Iris pigment epithelial cell (primary cell): ENCODE measurements at regions not wholly inside any gene's neighbourhood (a gene's known extent, or its start where the extent isn't known, plus 50 kb on each side); places are given as distances from the start of the nearest gene placed in this dataset.
"Not testable (repeated sequence)": the region's sequence is repeated elsewhere in the genome, so short reads cannot be mapped to it uniquely, and the experiment has no call there.

Experiments
- DNase-seq: peaks from one replicate; pipeline ENCODE4 v3.0.0-alpha.2; 2011; ENCODE audit warnings: low read depth

DNA sequence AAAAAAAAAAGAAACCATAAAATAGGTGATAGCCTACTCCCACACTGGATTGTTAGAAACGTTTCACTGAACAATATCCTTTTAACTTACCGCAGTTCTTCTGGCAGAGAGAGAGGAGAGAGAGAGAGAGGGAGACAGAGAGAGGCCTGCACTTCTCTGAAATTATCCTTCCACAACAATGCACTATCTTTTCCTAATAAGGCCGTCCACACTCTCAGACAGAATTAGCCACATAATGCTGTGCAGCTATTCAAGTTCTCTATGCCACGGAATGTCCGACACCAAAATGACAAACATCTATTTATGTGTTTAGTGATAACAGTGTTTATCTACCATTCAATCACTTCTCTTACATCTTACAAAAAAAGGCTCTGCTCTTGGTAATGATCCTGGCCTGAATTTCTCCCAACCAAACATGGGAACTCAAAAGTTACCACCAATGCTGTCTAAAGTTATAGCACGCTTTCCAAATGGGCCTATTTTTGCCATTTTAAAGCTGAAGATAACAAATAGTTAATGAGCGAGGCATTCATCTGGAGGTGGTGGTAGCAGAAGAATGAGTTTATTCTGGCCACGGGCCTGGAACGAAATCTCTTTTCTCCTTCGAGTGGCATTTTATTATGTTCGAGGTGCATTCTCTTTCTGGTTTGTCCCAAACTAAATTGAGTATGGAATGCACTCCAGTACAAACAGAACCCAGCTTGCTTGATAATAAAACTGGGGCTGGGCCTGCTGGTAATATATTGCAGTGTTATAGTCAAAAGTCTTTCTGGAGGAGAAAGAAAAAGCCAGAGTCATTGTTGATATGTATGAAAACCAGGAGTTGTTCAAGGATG lies 160.2 kb upstream of the SVIL start:
- DNase-seq = peak; percentile 19

DNA sequence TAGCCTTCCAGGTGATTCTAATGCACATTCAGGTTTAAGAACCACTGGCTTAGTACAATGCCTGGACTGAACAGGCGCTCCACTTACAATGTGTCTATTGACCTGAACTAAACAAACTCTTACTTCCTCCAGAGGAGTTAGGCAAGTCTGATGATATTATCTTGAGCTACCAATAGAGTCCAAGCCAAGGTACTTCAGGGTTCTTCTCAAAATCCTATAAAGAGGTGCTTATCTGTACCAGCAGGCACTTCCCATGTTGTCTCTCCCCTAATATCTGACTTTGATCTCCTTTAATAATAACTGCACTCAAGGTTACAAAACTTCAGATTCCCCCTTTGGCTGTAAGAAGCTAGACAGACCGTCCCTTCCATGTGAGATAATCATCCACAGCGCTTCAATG lies 157.0 kb upstream of the SVIL start:
- DNase-seq = no peak

DNA sequence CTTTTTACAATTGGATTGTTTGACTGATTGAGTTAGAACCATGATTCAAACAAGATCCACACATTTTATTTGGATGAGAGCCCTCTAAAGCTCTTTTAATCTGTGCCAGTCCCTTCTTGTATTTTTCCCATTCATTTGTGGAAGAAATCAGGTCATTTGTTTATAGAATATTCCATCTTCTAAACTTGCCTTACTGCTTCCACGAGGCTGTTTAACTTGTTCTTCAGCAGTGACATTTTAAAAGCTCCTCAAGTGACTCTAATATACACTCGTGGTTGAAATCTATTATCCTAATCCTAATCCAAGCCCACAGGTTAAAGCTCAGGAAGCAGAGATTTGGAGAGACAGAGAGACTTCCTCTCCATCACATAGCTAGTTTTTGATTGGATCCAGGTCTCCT lies 155.4 kb upstream of the SVIL start:
- DNase-seq = no peak

DNA sequence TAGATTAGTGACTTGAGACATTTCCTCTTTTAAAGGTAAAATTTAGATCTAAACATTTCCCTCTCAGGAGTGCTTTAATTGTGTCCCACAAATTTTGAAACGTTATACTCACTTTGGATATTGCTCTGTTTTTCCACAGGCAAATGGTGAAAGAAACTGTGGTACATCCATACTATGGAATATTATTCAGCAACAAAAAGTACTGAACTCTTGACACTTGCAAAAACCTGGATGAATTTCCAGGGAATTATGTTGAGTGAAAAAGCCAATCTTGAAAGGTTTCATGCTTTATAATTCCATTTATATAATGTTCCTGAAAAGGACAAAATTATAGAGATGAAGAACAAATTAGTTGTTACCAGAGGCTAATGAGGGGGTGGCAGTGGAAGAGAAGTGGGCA lies 153.3 kb upstream of the SVIL start:
- no peak for DNase-seq

DNA sequence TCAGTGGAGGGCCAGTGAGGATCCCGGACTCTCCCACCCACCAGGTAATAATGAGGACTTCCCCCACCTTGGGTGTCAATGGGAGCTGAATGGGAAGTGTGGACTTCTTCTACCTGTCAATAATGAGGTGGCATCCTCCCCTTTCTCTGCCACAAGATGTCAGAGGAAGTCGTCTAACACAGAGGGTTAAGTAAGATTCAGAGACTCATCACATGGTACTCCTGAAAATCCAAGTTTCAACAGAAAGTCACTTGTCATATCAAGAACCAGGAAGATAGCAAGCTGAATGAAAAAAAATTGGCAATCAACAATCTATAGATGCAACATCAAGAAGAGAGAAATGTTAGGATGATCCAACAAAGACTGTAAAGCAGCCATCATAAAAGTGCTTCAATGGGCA lies 150.9 kb upstream of the SVIL start:
- no peak for DNase-seq

DNA sequence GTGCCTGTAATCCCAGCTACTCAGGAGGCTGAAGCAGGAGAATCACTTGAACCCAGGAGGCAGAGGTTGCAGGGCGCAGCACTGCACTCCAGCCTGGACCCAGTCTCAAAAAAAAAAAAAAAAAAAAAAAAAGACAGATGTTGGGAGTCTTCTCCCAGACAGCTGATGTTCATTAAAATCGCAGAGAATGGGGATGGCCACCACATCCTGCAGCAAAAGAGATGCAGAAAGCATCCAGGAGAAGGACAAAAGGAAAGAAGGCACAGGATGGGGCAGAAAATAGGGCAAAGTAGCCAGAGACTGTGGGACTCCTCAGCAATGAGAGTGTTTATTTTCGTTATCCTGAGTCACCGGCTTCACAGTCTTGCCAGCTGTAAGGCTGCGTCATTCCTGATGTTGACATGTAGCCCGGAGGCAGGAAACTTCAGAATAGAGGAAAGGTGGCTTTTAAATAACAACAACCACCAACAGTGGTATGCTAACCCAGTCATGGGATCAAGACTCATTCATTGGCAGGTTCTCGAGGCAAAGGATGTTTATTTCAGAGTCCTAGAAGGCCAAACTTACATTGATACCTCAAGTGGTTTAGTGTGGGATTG lies 149.5 kb upstream of the SVIL start:
- DNase-seq = peak; percentile 100

DNA sequence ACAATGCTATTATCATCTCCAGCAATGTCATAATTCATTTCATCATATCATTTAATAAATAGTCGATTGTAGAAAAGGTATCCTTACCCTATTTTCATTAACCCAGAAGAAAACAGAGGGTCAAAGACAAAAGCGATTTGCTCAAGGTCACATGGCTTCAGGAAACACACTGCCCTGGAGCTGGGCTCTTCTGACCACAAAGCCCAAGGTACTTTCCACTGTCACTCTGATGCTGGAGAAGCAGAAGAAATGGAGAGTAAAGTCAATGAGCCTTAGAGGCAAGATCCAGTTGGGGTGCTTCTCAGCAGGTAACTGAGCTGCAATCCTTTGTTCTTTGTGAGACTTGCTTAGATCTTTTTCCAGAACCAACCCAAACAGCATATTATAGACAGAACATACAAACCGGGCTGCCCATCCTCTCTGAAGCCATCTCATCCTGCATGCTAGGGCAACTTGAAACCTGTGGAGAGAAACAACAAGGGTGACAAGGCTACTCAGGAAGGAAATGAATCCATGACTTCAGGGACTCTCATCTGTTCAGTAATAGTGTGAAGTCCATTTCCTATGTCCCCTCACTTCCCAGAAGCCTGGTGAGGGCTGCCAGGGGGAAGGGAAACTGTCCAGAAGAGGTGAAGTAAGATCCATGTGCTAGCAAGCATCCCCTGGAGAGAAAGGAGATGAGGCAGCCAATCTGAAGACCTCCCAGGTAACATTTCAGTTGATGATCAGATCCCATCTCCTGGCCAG lies 148.6 kb upstream of the SVIL start:
- DNase-seq = peak; percentile 64

DNA sequence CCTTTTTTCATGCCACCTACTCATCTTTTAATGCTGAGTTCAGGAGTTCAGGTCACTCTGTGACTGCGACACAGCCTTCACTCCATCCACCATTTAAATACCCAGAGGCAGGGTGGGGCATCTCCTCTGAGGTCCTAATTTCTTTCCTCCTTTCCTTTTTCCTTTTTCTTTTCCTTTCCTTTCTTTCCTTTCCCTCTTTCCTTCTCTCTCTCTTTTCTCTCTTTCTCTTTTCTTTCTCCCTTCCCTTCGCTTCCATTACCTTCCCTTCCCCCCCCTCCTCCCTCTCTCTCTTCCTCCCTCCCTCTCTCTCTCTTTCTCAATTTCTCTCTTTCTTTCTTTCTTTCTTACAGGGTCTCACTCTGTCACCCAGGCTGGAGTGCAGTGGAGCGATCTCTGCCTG lies 145.9 kb upstream of the SVIL start:
- no peak for DNase-seq

DNA sequence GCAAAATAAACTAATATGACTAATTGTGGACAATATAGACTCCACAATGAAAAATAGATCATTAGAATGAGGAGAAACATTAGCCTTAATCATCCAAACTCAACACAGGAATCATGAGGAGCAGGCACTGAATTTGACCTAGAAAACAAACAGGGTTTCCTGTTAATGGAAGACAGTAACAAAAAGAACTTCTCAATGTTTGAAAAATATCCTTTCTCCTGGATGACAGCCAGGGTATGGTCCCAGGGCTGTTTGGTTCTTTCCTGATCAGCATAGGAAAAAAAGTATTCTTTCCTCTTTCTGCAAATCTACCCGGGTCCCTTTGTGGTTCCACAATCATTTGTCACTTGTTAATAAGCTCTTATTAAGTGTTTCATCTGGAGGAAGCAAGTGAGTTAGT lies 145.3 kb upstream of the SVIL start:
- DNase-seq = no peak

DNA sequence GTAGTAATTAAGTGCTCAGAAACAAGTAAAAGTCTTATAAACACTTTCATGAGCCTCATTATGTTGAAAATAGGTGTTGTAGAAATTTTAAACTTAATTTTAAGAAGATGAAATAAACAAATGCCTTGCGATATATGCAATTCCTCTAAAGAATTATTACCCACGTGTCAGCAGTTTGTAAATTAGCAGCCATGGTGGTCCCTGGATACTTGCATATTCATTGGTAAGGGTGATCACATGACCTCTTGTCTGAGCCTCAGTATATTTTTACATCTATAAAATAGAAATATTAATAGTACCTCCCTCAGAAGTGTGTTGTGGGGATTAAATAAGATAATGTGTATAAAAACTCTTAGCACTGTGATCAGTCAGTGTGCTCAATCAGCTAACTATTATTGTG lies 141.5 kb upstream of the SVIL start:
- no peak for DNase-seq

DNA sequence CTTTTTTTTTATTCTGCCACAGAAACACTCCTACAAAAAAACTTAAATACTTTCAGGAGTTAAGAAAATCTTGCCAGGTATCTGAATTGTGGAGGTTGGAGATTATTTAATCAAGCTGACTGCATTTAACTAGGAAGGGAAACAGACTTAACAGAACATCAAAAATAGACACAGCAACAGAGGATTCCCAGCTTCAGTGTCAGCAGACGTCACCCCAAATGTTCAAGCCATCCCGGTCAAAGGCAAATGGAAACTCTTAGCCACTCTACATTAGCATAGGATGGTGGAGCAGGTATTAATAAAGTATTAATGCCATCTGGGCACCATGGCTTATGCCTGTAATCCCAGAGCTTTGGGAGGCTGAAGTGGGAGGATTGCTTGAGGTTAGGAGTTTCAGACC lies 139.7 kb upstream of the SVIL start:
- DNase-seq = no peak

DNA sequence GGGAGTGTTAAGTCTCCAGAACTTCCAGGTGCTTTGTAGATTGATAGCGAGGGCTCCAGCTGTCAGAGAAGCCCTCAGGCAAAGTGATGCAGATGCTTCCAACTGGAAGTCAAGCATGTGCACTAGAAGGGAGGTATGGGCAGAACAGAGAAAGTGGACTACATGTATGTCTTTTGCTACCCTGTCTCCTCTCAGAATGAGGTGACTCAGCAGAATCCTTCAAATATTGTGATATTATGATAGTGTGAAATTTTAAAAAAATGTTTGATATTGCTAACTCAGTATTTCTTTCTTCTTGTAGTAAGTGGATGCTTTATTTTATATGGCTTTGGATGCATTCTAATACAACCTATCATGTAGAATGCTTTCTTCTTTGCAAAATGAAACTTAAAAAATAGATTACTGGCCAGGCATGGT lies 138.9 kb upstream of the SVIL start:
- DNase-seq = no peak

DNA sequence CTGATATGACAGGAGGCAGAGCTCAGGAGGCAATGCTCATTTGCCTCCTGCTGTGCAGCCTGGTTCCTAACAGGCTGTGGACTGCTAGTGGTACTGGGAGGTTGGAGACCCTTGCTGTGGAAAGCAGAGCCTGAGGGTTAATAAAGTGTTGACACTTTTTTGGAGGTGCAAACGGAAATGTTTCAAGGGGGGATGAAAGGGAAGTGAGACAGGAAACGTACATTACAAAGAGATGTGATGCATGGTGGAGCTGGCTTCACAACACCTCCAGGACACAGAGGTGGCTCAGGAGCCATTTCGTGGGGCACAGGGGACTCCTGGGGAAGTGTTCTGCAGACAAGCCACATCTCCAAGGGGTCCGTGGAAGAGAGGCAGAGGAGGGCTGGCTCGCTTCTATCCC lies 137.6 kb upstream of the SVIL start:
- DNase-seq = no peak

DNA sequence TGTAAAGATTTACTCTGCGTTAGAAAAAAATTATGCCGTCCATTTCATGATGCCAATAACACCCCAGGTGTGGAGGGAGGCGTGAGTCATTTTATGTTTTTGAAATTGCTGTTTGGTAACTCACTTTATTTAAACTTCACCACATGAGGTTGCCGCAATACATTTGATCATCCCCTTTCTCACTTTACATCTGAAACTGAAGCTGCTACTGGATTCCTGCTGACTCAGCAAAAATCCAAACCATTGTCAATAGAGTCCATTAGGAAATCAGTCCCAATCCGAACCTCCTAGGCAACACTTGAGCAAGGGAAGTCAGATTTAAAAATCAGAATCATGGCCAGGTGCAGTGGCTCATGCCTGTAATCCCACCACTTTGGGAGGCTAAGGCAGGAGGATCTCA lies 136.6 kb upstream of the SVIL start:
- no peak for DNase-seq

DNA sequence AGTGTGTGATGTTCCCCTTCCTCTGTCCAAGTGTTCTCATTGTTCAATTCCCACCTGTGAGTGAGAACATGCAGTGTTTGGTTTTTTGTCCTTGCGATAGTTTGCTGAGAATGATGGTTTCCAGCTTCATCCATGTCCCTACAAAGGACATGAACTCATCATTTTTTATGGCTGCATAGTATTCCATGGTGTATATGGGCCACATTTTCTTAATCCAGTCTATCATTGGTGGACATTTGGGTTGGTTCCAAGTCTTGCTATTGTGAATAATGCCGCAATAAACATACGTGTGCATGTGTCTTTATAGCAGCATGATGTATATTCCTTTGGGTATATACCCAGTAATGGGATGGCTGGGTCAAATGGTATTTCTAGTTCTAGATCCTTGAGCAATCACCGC lies 134.5 kb upstream of the SVIL start:
- DNase-seq = not testable (repeated sequence)

DNA sequence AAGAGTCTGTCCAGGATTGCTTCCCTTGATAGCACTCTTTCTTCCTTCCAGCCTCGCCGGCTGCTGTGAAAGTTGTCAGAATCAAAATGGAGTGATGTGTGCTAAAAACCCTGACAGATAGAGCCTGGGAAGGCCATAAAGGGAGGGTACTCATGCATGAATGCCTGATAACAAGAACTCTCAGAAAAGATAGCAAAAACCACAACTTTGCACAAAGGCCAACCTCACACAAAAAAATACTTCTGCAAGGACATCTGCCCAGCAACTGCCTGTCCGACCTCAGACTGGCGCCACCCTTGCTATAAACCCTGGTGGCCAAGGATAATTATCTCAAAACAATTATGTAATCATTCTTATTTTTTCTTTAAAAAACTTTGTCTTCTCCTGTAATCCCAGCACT lies 133.2 kb upstream of the SVIL start:
- DNase-seq = no peak

DNA sequence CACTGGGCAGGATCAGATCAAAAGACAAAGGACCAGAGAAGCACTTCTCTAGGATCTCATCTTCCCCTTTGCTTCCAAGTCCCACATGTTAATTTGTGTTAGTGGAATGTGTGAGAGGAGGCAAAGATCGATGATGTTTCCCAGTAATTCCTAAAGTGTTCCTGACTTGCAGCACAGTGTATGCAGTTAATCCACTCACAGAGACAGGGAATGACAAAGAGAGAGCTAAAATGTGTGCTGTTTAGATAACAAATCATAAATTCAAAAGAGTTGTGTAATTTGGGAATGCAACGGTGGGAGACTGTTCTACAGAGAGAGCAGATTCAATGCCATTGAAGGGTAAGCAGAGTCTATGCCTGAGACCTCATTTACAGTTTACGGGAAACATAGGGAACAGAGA lies 132.0 kb upstream of the SVIL start:
- no peak for DNase-seq

DNA sequence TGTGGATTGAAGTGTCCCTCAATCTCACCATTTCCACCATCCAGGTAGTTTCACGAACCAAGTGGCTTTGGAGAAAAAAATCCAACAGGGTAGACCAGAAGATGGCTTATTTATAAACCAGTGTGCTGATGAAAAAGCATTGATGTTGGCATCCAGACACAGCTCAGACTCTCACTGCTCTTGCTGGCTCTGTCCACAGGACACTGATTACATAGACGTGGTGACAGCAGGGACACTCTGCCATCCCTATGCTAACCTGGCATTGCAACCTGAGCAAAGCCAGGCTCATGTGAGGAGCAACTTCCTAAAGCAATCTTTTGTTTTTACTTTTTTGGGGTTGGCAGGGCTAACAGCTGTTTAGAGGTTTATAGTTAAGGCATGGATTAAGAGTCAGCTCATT lies 130.6 kb upstream of the SVIL start:
- DNase-seq = no peak

DNA sequence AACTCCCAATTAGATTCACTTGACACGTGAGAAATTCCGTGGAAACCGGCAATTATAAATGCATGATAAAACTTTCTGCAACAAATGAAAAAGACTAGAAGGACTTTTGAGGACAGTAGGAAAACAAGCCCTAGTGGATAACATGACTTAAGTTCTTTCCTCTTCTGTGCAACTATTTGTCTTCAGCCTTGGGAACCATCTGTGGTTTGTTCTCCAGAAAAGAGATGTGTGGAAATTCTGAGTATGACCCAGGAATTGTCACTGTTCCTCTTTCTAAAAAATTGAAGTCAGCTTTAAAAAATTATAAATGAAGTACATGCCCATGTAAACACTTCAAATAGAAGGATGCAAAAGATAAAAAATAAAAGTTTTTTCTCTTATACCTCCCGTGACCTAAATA lies 128.6 kb upstream of the SVIL start:
- no peak for DNase-seq

DNA sequence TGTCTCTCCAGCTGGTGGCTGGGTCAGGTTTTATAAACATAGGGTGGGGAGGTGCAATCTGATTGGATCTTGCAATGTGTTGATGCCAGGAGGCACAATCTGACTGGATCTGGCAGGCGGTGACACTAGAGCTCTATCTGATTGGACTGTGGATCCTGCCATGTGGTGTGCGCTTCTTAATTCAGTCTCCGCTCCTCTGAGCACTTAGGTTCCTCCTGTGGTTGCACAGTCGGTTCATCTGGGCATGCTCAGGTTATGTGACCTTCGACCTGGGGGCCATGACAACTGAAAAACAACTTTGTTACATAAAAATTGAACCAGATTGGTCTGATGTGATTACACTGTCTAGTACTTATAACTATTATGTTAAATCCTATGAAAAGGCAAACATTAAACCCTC lies 127.1 kb upstream of the SVIL start:
- DNase-seq = no peak

DNA sequence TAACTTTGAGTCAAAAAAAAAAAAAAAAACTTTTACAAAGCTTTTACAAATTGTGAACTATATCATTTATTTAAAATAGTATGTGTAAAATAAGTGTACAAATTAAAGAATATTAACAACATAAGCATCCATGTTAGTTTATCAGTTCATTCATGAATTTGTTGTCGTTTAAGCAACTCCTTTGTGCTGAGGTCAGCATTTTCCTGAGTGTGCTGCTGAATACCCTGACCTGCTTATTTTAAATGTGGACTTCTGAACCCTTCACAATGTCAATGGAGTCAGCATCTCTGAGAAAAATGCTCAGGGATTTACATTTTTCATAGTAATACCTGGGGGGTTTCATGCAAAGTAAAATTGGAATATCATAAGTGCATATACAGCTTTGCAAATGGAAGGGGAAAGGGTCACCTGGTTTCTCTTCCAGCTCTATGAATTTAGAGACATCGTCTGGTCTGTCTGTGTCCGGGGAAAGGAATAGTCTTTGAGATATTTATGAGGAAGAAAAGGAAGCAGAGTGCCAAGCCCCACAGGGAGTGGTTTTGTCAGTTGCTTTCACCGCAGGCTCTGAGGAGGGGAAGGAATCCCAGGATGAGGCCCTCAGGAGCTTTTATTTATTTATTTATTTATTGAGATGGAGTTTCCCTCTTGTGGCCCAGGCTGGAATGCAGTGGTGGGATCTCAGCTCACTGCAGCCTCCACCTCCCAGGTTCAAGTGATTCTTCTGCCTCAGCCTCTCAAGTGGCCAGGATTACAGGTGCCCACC lies 125.5 kb upstream of the SVIL start:
- DNase-seq = no peak

DNA sequence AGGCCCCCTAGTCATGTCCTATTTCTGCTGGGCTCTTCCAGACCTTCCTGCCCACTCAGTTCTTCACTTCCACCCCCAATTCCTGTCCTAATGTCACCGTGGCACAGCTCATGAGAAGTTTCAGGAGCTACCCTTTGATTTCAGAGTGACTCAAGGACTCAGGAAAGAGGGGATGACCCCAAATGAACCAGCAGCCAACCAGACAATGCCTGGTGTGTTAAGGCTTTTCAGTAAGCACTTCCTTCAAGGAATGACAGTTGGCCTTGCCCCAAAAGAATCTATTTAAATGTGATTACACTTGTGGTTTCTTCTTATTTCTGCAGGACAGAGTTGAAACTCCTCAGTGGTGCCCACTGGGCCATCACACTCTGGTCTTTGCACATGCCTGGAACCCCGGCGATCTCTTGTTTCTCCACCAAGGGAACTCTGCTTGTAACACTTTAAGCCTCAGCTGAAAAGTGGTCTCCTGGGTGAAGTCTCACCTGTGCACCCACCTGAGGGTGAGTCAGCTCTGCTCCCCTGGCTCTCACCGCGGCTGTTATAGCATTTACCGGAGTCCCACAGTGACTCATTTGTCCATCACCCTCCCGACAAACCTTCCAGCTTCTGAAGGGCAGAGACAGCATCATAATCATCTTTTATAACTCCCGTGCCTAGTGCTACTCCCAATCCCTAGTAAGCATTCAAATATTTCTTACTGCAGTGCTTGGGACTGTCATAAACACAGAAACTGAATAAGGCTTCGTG lies 123.0 kb upstream of the SVIL start:
- DNase-seq = peak; percentile 32
